ENCODE measurements at regions not wholly inside any gene's neighbourhood (a gene's known extent, or its start where the extent isn't known, plus 50 kb on each side); places are given as distances from the start of the nearest gene placed in this dataset.

DNA sequence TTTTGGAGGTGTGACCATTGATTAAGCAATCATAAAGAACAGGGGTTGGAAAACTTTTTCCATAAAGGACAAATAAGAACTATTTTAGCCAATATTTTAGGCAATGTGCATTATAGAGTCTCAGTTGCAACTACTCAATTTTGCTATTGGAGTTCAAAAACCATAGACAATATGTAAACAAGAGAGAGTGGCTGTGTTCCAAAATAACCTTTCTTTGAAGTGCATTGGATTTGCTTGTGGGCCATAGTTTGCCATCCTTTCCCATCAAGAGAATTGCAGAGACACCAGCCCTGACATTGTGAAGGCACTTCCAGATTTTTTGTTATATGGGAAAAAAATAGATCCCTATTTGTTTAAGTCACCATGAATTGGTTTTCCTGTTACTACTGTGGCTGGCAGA, 63.3 kb upstream of the LARGE1 start:
- no peaks in the 10 kb centered on the region for H3K9me3 ChIP-seq (replicated peaks; ENCODE audit: control insufficient read depth, insufficient read depth, low read length)
- ChIA-PET POLR2A (no interaction called here), CTCF (no interaction called here)
- H3K4me3 ChIP-seq (replicated peaks in 1 of 3; ENCODE audit: insufficient read depth in 1 of 3, low read depth in 1 of 3, low read length in 3 of 3): no peak overlapping the region
- H3K4me2 ChIP-seq (ENCODE audit: insufficient read depth, low read length): no peak overlapping the region
- H3K79me2 ChIP-seq (ENCODE audit: control insufficient read depth, insufficient read depth, low read length): no peaks in the 10 kb centered on the region
- no peaks in the 10 kb centered on the region for H3K4me1 ChIP-seq (ENCODE audit: control insufficient read depth, extremely low read depth, insufficient read depth, low read length)
- no peaks in the 10 kb centered on the region for H4K20me1 ChIP-seq (replicated peaks; ENCODE audit: control insufficient read depth, extremely low read depth, insufficient read depth, low read length)
- no peak for DNase-seq (ENCODE audit: low read depth, low spot score)
- H3K36me3 ChIP-seq (ENCODE audit: control insufficient read depth in 2 of 2, extremely low read depth in 1 of 2, insufficient read depth in 2 of 2, low read length in 2 of 2): no peaks in the 10 kb centered on the region
- no peak overlapping the region for H2AFZ ChIP-seq (ENCODE audit: low read depth, low read length)
- no TSS peak for BruUV-seq (replicated peaks)
- no peaks in the 10 kb centered on the region for H3K27me3 ChIP-seq (ENCODE audit: control insufficient read depth in 2 of 2, insufficient read depth in 2 of 2, low read length in 2 of 2)
- intact Hi-C loops (cut with micrococcal nuclease): no loop called here
- TF ChIP-seq EZH2 (IDR thresholded peaks at IDR 0.05; ENCODE audit: borderline replicate concordance, low read depth, low read length, severe bottlenecking): no peak
- TF ChIP-seq POLR2A (IDR thresholded peaks at IDR 0.05; ENCODE audit: low read depth, low read length): no peak
- TF ChIP-seq POLR2AphosphoS5 (IDR thresholded peaks at IDR 0.05; ENCODE audit: insufficient read depth, low read depth, low read length): no peak
- no peak for TF ChIP-seq FOS (IDR thresholded peaks at IDR 0.05; ENCODE audit: borderline replicate concordance, insufficient read depth, low read length)
- dilution Hi-C loops (cut with MboI; ENCODE audit: extremely low pct_ligation_motif_present, low sequenced_read_pairs): no loop called here
- no peak overlapping the region for H3K9ac ChIP-seq (replicated peaks; ENCODE audit: extremely low read depth, insufficient read depth, low read length)
- no peak for FAIRE-seq
- no peak overlapping the region for H3K27ac ChIP-seq (ENCODE audit: insufficient read depth, low read depth, low read length)
- no peaks in the 10 kb centered on the region for H3K9me1 ChIP-seq (replicated peaks; ENCODE audit: control insufficient read depth, extremely low read depth, insufficient read depth, low read length)

DNA sequence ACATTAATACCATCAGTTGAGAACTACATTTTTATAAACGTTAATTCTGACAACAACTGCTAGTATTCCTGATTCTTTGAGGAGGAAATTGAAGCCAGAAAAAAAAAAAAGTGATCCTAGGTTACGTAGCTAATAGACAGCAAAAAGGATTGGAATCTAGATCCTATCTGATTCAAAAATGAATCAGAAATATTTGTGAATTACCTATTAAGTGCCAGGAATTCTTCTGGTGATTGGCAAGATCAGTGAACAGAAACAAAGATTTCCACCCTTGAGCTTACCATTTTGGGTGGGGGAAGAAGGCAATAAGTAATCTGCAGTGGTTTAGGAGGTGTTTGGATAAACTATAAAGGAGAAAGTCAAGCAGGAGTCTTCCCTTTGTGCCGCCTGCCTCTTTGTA, 63.9 kb upstream of the LARGE1 start:
- no peak for FAIRE-seq
- intact Hi-C loops (cut with micrococcal nuclease) (no loop called here), dilution Hi-C loops (cut with MboI; ENCODE audit: extremely low pct_ligation_motif_present, low sequenced_read_pairs) (no loop called here)
- DNase-seq (ENCODE audit: low read depth, low spot score): no peak
- no TSS peak for BruUV-seq (replicated peaks)
- H3K27ac ChIP-seq (ENCODE audit: insufficient read depth, low read depth, low read length): no peak overlapping the region
- no peak overlapping the region for H2AFZ ChIP-seq (ENCODE audit: low read depth, low read length)
- no peaks in the 10 kb centered on the region for H3K9me1 ChIP-seq (replicated peaks; ENCODE audit: control insufficient read depth, extremely low read depth, insufficient read depth, low read length)
- ChIA-PET POLR2A (no interaction called here), CTCF (no interaction called here)
- no peak overlapping the region for H3K4me2 ChIP-seq (ENCODE audit: insufficient read depth, low read length)
- H3K36me3 ChIP-seq (ENCODE audit: control insufficient read depth in 2 of 2, extremely low read depth in 1 of 2, insufficient read depth in 2 of 2, low read length in 2 of 2): no peaks in the 10 kb centered on the region
- no peaks in the 10 kb centered on the region for H3K4me1 ChIP-seq (ENCODE audit: control insufficient read depth, extremely low read depth, insufficient read depth, low read length)
- H3K9me3 ChIP-seq (replicated peaks; ENCODE audit: control insufficient read depth, insufficient read depth, low read length): peaks cover 3% of the 10 kb centered on the region
- H3K9ac ChIP-seq (replicated peaks; ENCODE audit: extremely low read depth, insufficient read depth, low read length): no peak overlapping the region
- no peaks in the 10 kb centered on the region for H3K79me2 ChIP-seq (ENCODE audit: control insufficient read depth, insufficient read depth, low read length)
- H3K27me3 ChIP-seq (ENCODE audit: control insufficient read depth in 2 of 2, insufficient read depth in 2 of 2, low read length in 2 of 2): no peaks in the 10 kb centered on the region
- H4K20me1 ChIP-seq (replicated peaks; ENCODE audit: control insufficient read depth, extremely low read depth, insufficient read depth, low read length): no peaks in the 10 kb centered on the region
- TF ChIP-seq, protein P1, sequence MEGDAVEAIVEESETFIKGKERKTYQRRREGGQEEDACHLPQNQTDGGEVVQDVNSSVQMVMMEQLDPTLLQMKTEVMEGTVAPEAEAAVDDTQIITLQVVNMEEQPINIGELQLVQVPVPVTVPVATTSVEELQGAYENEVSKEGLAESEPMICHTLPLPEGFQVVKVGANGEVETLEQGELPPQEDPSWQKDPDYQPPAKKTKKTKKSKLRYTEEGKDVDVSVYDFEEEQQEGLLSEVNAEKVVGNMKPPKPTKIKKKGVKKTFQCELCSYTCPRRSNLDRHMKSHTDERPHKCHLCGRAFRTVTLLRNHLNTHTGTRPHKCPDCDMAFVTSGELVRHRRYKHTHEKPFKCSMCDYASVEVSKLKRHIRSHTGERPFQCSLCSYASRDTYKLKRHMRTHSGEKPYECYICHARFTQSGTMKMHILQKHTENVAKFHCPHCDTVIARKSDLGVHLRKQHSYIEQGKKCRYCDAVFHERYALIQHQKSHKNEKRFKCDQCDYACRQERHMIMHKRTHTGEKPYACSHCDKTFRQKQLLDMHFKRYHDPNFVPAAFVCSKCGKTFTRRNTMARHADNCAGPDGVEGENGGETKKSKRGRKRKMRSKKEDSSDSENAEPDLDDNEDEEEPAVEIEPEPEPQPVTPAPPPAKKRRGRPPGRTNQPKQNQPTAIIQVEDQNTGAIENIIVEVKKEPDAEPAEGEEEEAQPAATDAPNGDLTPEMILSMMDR (IDR thresholded peaks at IDR 0.05; ENCODE audit: extremely low read depth in 1 of 2, insufficient read depth in 1 of 2, low read depth in 1 of 2, low read length in 2 of 2): no peak
- TF ChIP-seq JUN (IDR thresholded peaks at IDR 0.05; ENCODE audit: borderline replicate concordance, insufficient read depth, insufficient read length, low read depth): no peak
- no peak for TF ChIP-seq FOS (IDR thresholded peaks at IDR 0.05; ENCODE audit: borderline replicate concordance, insufficient read depth, low read length)
- TF ChIP-seq EZH2 (IDR thresholded peaks at IDR 0.05; ENCODE audit: borderline replicate concordance, low read depth, low read length, severe bottlenecking): no peak
- TF ChIP-seq, protein P2, sequence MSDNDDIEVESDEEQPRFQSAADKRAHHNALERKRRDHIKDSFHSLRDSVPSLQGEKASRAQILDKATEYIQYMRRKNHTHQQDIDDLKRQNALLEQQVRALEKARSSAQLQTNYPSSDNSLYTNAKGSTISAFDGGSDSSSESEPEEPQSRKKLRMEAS (IDR thresholded peaks at IDR 0.05; ENCODE audit: insufficient read depth, insufficient read length): no peak
- no peak overlapping the region for H3K4me3 ChIP-seq (replicated peaks in 1 of 3; ENCODE audit: insufficient read depth in 1 of 3, low read depth in 1 of 3, low read length in 3 of 3)

All from endothelial cell of umbilical vein (primary cell).